MM.1S (cell line): ENCODE measurements at regions not wholly inside any gene's neighbourhood (a gene's known extent, or its start where the extent isn't known, plus 50 kb on each side); places are given as distances from the start of the nearest gene placed in this dataset.

Experiments
- DNase-seq: peaks from one replicate; pipeline ENCODE4 v3.0.0-alpha.2; 2015
- H2AFZ ChIP-seq: fragments of 300-600 bp; sonication (generic); 2 replicates; pipeline ENCODE4 v1.6.0; 2016; ENCODE audit warnings: antibody characterized with exemption, low read length
- H3F3A ChIP-seq: fragments of 300-600 bp; sonication (generic); 2 replicates; pipeline ENCODE4 v1.6.1; 2016; ENCODE audit warnings: mild to moderate bottlenecking, antibody characterized with exemption, low read length, moderate library complexity, mixed read lengths; ENCODE audit not compliant: insufficient read depth
- H3K27ac ChIP-seq: fragments of 300-600 bp; sonication (generic); 2 replicates; pipeline ENCODE4 v1.5.1; 2016; ENCODE audit warnings: mild to moderate bottlenecking, low read length
- H3K27me3 ChIP-seq: fragments of 300-600 bp; sonication (generic); replicated peaks from 2 replicates; pipeline ENCODE4 v1.6.0; 2016; ENCODE audit warnings: low read length; ENCODE audit not compliant: insufficient read depth
- H3K36me3 ChIP-seq: fragments of 300-600 bp; sonication (generic); replicated peaks from 2 replicates; pipeline ENCODE4 v1.6.1; 2016; ENCODE audit warnings: mild to moderate bottlenecking, low read length, mixed read lengths; ENCODE audit not compliant: insufficient read depth
- H3K4me1 ChIP-seq: fragments of 300-600 bp; sonication (generic); 2 replicates; pipeline ENCODE4 v1.6.1; 2016; ENCODE audit warnings: low read length, mixed read lengths
- H3K4me2 ChIP-seq: fragments of 300-600 bp; sonication (generic); 2 replicates; pipeline ENCODE4 v1.6.0; 2016; ENCODE audit warnings: low read depth, low read length
- H3K4me3 ChIP-seq: fragments of 300-600 bp; sonication (generic); 2 replicates; pipeline ENCODE4 v1.5.1; 2016; ENCODE audit warnings: low read length, mixed read lengths
- H3K79me2 ChIP-seq: fragments of 300-600 bp; sonication (generic); 2 replicates; pipeline ENCODE4 v1.6.1; 2016; ENCODE audit warnings: mixed run types, low read length, mixed read lengths
- H3K9ac ChIP-seq: fragments of 300-600 bp; sonication (generic); 2 replicates; pipeline ENCODE4 v1.6.1; 2016; ENCODE audit warnings: low read length, mixed read lengths
- H3K9me2 ChIP-seq: fragments of 300-600 bp; sonication (generic); replicated peaks from 2 replicates; pipeline ENCODE4 v1.6.1; 2016; ENCODE audit warnings: mild to moderate bottlenecking, low read length, mixed read lengths; ENCODE audit not compliant: insufficient read depth
- H3K9me3 ChIP-seq: fragments of 300-600 bp; sonication (generic); replicated peaks from 2 replicates; pipeline ENCODE4 v1.6.1; 2016; ENCODE audit warnings: mild to moderate bottlenecking, low read length, mixed read lengths; ENCODE audit not compliant: insufficient read depth
- H4K20me1 ChIP-seq: fragments of 300-600 bp; sonication (generic); 2 replicates; pipeline ENCODE4 v1.6.1; 2016; ENCODE audit warnings: mild to moderate bottlenecking, low read length, moderate library complexity, mixed read lengths; ENCODE audit not compliant: insufficient read depth
- EZH2 ChIP-seq: fragments of 300-600 bp; sonication (generic); optimal IDR thresholded peaks from 2 replicates; pipeline ENCODE3; 2017; ENCODE audit warnings: low read depth, mild to moderate bottlenecking, antibody characterized with exemption, low read length, mixed read lengths
- EZH2phosphoT487 ChIP-seq: fragments of 300-600 bp; sonication (generic); IDR thresholded peaks from 2 replicates; pipeline ENCODE4 v1.6.1; 2018; ENCODE audit warnings: antibody characterized with exemption, low read length
- TF ChIP-seq, protein P1 (sequence below): fragments of 300-600 bp; sonication (generic); IDR thresholded peaks from 2 replicates; pipeline ENCODE4 v1.5.1; 2016; ENCODE audit warnings: antibody characterized with exemption, low read length, mixed read lengths

DNA sequence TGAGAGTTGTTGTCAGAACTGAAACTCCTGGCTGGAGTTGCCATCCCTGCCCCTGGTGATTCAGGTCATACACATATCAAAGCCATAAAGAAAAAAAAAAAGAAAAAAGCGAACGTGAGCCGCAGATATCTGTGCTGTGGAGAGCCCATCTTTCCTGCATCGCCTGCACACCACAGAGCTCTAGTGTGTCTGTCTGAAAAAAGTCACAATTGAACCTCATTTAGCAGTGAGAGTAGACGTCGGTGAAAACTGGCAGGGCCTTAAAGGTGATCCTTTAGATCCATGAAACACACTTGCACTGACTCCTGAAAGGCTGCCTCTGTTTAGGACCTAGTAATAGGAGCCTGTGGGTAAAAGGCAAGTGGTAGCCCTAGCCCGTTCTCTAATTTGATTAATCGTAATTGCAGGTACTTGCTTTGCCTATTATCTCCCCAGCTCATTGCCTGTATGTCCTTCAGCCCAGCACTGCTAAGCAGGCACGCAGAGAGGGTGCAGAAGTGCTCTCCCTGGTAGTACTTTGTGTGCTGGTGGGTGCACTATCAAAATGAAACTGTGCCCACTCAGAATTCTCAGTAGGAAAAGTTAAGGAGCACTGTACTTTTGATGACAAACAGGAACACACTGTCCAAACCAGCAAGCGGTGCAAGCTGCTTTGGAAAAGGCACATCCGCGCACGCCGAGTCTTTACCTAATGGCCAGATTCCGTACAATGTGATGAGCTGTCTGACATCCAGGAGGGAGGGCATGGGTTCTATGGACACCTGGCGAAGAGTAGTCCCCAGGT is 103.5 kb upstream of the ASB18 start:
- DNase-seq: no peak
- Histone ChIP-seq H3K4me1 (peaks cover 14% of the 10 kb centered on the region), H3K36me3 (no peaks in the 10 kb centered on the region), H3K9ac (no peak overlapping the region), H3K4me3 (no peak overlapping the region), H3K27me3 (no peaks in the 10 kb centered on the region), H4K20me1 (no peaks in the 10 kb centered on the region), H3K27ac (no peak overlapping the region), H3K4me2 (no peak overlapping the region), H3K9me2 (no peaks in the 10 kb centered on the region), H3F3A (peaks cover 7% of the 10 kb centered on the region; the same call in 1 of the 2 replicates), H3K79me2 (no peaks in the 10 kb centered on the region), H2AFZ (no peak overlapping the region), H3K9me3 (no peaks in the 10 kb centered on the region)
- TF ChIP-seq, protein P1, sequence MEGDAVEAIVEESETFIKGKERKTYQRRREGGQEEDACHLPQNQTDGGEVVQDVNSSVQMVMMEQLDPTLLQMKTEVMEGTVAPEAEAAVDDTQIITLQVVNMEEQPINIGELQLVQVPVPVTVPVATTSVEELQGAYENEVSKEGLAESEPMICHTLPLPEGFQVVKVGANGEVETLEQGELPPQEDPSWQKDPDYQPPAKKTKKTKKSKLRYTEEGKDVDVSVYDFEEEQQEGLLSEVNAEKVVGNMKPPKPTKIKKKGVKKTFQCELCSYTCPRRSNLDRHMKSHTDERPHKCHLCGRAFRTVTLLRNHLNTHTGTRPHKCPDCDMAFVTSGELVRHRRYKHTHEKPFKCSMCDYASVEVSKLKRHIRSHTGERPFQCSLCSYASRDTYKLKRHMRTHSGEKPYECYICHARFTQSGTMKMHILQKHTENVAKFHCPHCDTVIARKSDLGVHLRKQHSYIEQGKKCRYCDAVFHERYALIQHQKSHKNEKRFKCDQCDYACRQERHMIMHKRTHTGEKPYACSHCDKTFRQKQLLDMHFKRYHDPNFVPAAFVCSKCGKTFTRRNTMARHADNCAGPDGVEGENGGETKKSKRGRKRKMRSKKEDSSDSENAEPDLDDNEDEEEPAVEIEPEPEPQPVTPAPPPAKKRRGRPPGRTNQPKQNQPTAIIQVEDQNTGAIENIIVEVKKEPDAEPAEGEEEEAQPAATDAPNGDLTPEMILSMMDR: no peak
- TF ChIP-seq EZH2: no peak

DNA sequence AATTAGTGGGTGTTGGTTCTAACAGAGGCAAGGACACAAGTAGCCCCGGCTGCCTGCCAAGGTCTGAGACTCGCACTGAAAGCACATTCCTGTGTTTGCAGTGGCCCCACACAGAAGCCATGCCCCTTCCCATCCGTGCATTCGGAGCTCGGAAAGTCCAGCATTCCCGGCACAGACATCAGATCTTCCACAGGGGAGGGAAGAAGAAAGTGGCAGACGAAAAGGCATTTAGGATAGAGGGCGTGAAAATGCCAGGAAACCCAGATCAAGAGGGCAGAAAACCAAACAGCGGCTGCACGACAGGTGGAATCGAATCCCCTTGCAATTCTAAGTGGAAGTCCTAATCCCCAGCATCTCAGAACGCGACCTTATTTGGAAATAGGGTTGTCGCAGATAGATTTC is 105.5 kb upstream of the ASB18 start:
- H3K9me3 ChIP-seq: no peaks in the 10 kb centered on the region
- peaks cover 7% of the 10 kb centered on the region; the same call in 1 of the 2 replicates for H3F3A ChIP-seq
- no peak for TF ChIP-seq EZH2phosphoT487
- TF ChIP-seq, protein P1: no peak
- no peak for TF ChIP-seq EZH2
- no peak overlapping the region for H3K4me2 ChIP-seq
- DNase-seq: no peak
- no peaks in the 10 kb centered on the region for H3K9me2 ChIP-seq
- no peaks in the 10 kb centered on the region for H3K36me3 ChIP-seq
- peaks cover 14% of the 10 kb centered on the region for H3K4me1 ChIP-seq
- H3K4me3 ChIP-seq: no peak overlapping the region
- H4K20me1 ChIP-seq: no peaks in the 10 kb centered on the region
- H3K27me3 ChIP-seq: no peaks in the 10 kb centered on the region
- no peak overlapping the region for H3K9ac ChIP-seq
- no peak overlapping the region for H2AFZ ChIP-seq
- H3K27ac ChIP-seq: no peak overlapping the region
- no peaks in the 10 kb centered on the region for H3K79me2 ChIP-seq

DNA sequence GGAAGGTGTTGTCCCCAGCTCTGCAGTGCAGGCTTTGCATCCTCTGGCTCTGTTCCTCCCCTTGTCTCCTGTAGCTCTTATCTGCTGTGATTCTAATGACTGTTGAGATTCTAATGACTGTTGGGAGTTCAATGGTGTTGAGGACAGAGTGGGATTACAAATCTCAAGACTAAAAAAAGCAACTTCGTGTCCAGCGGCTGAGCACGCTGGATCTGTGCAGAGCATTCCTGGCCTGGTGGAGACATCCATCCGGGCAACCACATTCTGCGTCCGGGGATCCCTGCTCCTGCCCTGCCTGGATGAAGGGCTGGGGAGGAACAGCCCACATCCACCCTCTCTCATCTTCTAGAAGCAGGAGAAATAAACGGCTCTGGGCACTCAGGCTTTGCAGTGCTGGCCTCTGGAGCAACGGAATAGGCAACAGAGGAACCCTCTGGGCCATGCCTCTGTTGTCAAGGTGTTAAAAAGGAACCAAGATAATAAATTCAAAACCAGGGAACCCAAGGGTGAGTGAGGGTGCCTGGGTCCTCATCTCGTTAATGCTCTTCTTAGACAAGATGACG is 106.7 kb upstream of the ASB18 start:
- Histone ChIP-seq H3K9me2 (no peaks in the 10 kb centered on the region), H4K20me1 (no peaks in the 10 kb centered on the region), H3K36me3 (no peaks in the 10 kb centered on the region), H3K27ac (no peak overlapping the region), H3K79me2 (no peaks in the 10 kb centered on the region), H3K4me2 (no peak overlapping the region), H3K27me3 (no peaks in the 10 kb centered on the region), H3F3A (peaks cover 7% of the 10 kb centered on the region; the same call in 1 of the 2 replicates), H3K9me3 (no peaks in the 10 kb centered on the region), H3K4me1 (peaks cover 6% of the 10 kb centered on the region), H3K9ac (no peak overlapping the region), H2AFZ (no peak overlapping the region), H3K4me3 (no peak overlapping the region)
- no peak for TF ChIP-seq EZH2phosphoT487
- TF ChIP-seq, protein P1: no peak
- no peak for TF ChIP-seq EZH2
- no peak for DNase-seq
